IMR-90 (cell line): ENCODE measurements at regions not wholly inside any gene's neighbourhood (a gene's known extent, or its start where the extent isn't known, plus 50 kb on each side); places are given as distances from the start of the nearest gene placed in this dataset.
"Not testable (repeated sequence)": the region's sequence is repeated elsewhere in the genome, so short reads cannot be mapped to it uniquely, and the experiment has no call there.

Experiments used
- FOS ChIP-seq: fragments of 150-350 bp; IDR thresholded peaks from 2 replicates; pipeline ENCODE4 v1.6.1; 2016; ENCODE audit warnings: low read depth, low read length
- POLR2A ChIP-seq: IDR thresholded peaks from 2 replicates; pipeline ENCODE4 v1.6.1; 2012; ENCODE audit warnings: mild to moderate bottlenecking, low read depth, low read length
- RCOR1 ChIP-seq: IDR thresholded peaks from 2 replicates; pipeline ENCODE4 v1.6.1; 2012; ENCODE audit warnings: mild to moderate bottlenecking, low read length, improper control_type of control experiment; ENCODE audit not compliant: insufficient replicate concordance

GRCh38 chr17:30624180-30624579, 147.0 kb downstream of the GOSR1 start:
- TF ChIP-seq FOS, RCOR1, POLR2A: not testable (repeated sequence)
